ENCODE measurements at regions not wholly inside any gene's neighbourhood (a gene's known extent, or its start where the extent isn't known, plus 50 kb on each side); places are given as distances from the start of the nearest gene placed in this dataset.
A peak's percentile ranks its signal among the peaks of the same experiment; 100 is the strongest.
"Not testable (repeated sequence)": the region's sequence is repeated elsewhere in the genome, so short reads cannot be mapped to it uniquely, and the experiment has no call there.

DNA sequence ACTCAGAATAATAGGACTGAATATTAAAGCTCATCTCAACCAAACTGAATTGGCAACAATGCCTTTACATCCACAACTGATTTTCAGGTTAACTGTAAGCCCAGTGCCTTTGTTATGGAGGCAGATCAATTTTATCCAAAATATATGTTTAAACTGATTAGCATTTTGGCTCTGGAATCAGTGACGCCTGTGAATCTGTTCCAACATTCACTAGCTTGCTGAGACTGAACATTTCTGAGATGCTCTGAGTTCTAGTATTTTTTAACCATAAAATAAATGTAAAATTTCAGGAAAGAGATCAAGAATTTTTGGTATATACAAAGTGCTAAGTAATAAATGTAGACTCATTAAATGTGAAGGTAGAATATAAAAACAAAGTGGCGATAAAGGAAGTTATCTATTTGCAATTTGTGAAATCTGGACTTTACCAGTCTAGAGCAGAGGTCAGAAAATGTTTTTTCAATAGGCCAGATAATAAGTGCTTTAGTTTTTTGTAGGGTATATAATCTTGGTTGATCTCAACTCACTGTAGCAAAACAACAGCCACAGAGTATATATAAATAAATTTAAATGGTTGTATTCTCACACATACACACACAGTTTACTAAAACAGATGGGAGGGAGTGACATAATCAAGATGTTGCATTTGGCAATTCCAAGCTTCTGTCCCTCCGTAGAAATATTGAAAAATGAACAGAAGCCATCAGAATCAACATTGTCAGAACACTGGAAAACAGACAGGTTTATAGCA is 560.3 kb downstream of the ZWINT start:
- Histone ChIP-seq H3K4me1 (ENCODE audit: control insufficient read depth in 5 of 5, insufficient read depth in 5 of 5, low read length in 5 of 5) (no peaks in the 10 kb centered on the region), H3K27me3 (ENCODE audit: control insufficient read depth in 3 of 3, insufficient read depth in 3 of 3, low read length in 2 of 3) (no peaks in the 10 kb centered on the region), H3K36me3 (ENCODE audit: control insufficient read depth in 4 of 4, insufficient read depth in 4 of 4, low read length in 4 of 4) (no peaks in the 10 kb centered on the region), H3K9me3 (ENCODE audit: control insufficient read depth in 4 of 4, insufficient read depth in 3 of 4, low read length in 3 of 4) (peaks cover 0 to 2% (median 0%) of the 10 kb centered on the region in 4 donors), H3K4me3 (no peak overlapping the region), H3K9ac (ENCODE audit: insufficient read depth in 1 of 2, low read length in 2 of 2) (no peak overlapping the region), H3K27ac (ENCODE audit: low read depth in 1 of 2, low read length in 1 of 2) (no peak overlapping the region)
- TF ChIP-seq, protein P1, sequence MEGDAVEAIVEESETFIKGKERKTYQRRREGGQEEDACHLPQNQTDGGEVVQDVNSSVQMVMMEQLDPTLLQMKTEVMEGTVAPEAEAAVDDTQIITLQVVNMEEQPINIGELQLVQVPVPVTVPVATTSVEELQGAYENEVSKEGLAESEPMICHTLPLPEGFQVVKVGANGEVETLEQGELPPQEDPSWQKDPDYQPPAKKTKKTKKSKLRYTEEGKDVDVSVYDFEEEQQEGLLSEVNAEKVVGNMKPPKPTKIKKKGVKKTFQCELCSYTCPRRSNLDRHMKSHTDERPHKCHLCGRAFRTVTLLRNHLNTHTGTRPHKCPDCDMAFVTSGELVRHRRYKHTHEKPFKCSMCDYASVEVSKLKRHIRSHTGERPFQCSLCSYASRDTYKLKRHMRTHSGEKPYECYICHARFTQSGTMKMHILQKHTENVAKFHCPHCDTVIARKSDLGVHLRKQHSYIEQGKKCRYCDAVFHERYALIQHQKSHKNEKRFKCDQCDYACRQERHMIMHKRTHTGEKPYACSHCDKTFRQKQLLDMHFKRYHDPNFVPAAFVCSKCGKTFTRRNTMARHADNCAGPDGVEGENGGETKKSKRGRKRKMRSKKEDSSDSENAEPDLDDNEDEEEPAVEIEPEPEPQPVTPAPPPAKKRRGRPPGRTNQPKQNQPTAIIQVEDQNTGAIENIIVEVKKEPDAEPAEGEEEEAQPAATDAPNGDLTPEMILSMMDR (IDR thresholded peaks at IDR 0.05; ENCODE audit: control extremely low read depth, extremely low read depth): no peak
- no peak for ATAC-seq (ENCODE audit: insufficient read depth, low FRiP score)
- WGBS, 2 donors: 74 to 76% methylated on average over 3 of the region's 3 CpGs
- peak in 1 of 3 donors; percentile 2 for DNase-seq

DNA sequence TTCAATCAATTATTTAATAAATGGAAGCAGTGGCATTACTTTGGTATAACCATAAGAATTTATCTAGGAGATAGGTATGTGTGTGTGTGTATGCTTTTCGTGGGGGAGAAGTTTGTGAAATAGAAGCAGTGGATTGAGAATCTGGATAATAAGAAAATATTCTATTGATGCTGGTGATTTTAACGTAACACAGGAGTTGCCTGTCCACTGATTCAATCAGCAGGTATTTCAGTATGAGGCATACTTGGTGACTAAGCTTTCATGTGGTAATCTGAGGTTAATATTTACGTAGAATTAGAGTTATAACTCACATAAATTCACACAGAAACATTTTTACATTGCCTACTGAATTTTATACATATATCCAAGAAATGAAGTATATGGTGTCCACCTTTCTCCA is 568.0 kb downstream of the ZWINT start:
- TF ChIP-seq, protein P1 (IDR thresholded peaks at IDR 0.05; ENCODE audit: control extremely low read depth, extremely low read depth): no peak
- ATAC-seq (ENCODE audit: insufficient read depth, low FRiP score): no peak
- 75 to 76% methylated on average over 3 of the region's 3 CpGs for WGBS, 2 donors
- H3K9ac ChIP-seq (ENCODE audit: insufficient read depth in 1 of 2, low read length in 2 of 2): no peak overlapping the region
- H3K4me1 ChIP-seq (ENCODE audit: control insufficient read depth in 5 of 5, insufficient read depth in 5 of 5, low read length in 5 of 5): no peaks in the 10 kb centered on the region
- no peak overlapping the region for H3K4me3 ChIP-seq
- H3K36me3 ChIP-seq (ENCODE audit: control insufficient read depth in 4 of 4, insufficient read depth in 4 of 4, low read length in 4 of 4): no peaks in the 10 kb centered on the region
- DNase-seq: no peak
- no peak overlapping the region for H3K27ac ChIP-seq (ENCODE audit: low read depth in 1 of 2, low read length in 1 of 2)
- H3K9me3 ChIP-seq (ENCODE audit: control insufficient read depth in 4 of 4, insufficient read depth in 3 of 4, low read length in 3 of 4): no peaks in the 10 kb centered on the region
- H3K27me3 ChIP-seq (ENCODE audit: control insufficient read depth in 3 of 3, insufficient read depth in 3 of 3, low read length in 2 of 3): no peaks in the 10 kb centered on the region

DNA sequence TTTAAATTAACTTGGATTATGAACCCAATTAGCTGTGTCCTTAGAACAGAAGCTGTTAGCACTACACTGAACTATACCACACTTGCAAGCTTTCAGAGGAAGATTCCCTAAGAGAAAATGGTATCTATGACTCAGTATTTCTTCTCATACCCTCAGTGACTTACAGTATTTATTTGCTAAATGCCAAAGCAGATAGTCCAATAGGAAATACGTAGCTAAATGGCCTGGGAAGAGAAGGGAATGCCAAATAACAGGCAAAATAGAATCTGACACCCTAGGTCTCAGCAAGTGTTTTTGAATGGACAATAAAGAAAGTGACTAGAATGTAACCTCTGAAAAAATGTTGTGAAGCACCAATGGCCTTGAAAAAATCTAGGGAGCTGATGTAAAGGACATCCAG is 570.8 kb downstream of the ZWINT start:
- not testable (repeated sequence) for DNase-seq; H3K36me3 ChIP-seq (ENCODE audit: control insufficient read depth in 4 of 4, insufficient read depth in 4 of 4, low read length in 4 of 4); H3K4me3 ChIP-seq; H3K4me1 ChIP-seq (ENCODE audit: control insufficient read depth in 5 of 5, insufficient read depth in 5 of 5, low read length in 5 of 5); H3K27ac ChIP-seq (ENCODE audit: low read depth in 1 of 2, low read length in 1 of 2); H3K27me3 ChIP-seq (ENCODE audit: control insufficient read depth in 3 of 3, insufficient read depth in 3 of 3, low read length in 2 of 3); H3K9ac ChIP-seq (ENCODE audit: insufficient read depth in 1 of 2, low read length in 2 of 2); ATAC-seq (ENCODE audit: insufficient read depth, low FRiP score); H3K9me3 ChIP-seq (ENCODE audit: control insufficient read depth in 4 of 4, insufficient read depth in 3 of 4, low read length in 3 of 4)
- WGBS, 2 donors: 62 to 68% methylated on average over 1 of the region's 1 CpG

DNA sequence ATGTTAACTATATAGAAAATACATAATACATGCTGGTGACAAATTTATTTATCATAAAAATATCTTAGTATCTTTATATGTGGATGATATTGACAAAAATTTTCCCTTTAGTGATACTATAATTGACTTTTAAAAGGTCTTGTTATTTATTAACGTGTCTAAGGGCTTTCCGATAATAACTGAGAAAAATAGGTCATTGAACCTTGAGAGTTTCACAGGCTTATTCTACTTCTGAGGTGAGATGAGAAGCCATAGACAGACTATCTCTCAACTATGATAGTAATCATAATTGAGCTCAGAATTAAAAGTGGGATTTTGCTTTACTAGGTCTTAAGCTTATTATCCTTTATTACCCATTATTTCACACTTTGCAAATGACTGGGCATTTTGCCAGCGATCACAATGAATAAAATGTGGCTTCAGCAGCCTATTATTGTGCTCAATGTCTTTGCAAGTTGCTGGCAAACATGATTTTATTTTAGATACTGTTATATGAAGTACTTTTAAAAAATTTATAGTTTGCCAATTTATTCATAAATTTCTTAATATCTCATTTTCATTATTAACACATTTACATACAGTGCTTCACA is 574.5 kb downstream of the ZWINT start:
- 75 to 80% methylated on average over 3 of the region's 3 CpGs for WGBS, 2 donors
- no peak overlapping the region for H3K4me3 ChIP-seq
- DNase-seq: no peak
- H3K27me3 ChIP-seq (ENCODE audit: control insufficient read depth in 3 of 3, insufficient read depth in 3 of 3, low read length in 2 of 3): no peaks in the 10 kb centered on the region
- no peaks in the 10 kb centered on the region for H3K9me3 ChIP-seq (ENCODE audit: control insufficient read depth in 4 of 4, insufficient read depth in 3 of 4, low read length in 3 of 4)
- no peaks in the 10 kb centered on the region for H3K36me3 ChIP-seq (ENCODE audit: control insufficient read depth in 4 of 4, insufficient read depth in 4 of 4, low read length in 4 of 4)
- H3K4me1 ChIP-seq (ENCODE audit: control insufficient read depth in 5 of 5, insufficient read depth in 5 of 5, low read length in 5 of 5): no peaks in the 10 kb centered on the region
- no peak overlapping the region for H3K27ac ChIP-seq (ENCODE audit: low read depth in 1 of 2, low read length in 1 of 2)
- no peak overlapping the region for H3K9ac ChIP-seq (ENCODE audit: insufficient read depth in 1 of 2, low read length in 2 of 2)
- no peak for ATAC-seq (ENCODE audit: insufficient read depth, low FRiP score)
- TF ChIP-seq, protein P1 (IDR thresholded peaks at IDR 0.05; ENCODE audit: control extremely low read depth, extremely low read depth): no peak

Data from lung (tissue), 11 donors.